AG09309 (cell line): ENCODE measurements at regions not wholly inside any gene's neighbourhood (a gene's known extent, or its start where the extent isn't known, plus 50 kb on each side); places are given as distances from the start of the nearest gene placed in this dataset.

Experiments
- DNase-seq: peaks from one replicate; pipeline ENCODE4 v3.0.0-alpha.2; 2010; ENCODE audit warnings: low read depth
- H3K4me3 ChIP-seq: 2 replicates; pipeline ENCODE4 v1.5.1; 2011; ENCODE audit warnings: mild to moderate bottlenecking, low read depth, low read length, moderate library complexity; ENCODE audit not compliant: control insufficient read depth
- TF ChIP-seq, protein P1 (sequence below): IDR thresholded peaks from 2 replicates; pipeline ENCODE4 v1.5.1; 2011; ENCODE audit warnings: mild to moderate bottlenecking, low read depth, low read length, inconsistent platforms; ENCODE audit not compliant: insufficient read depth, control insufficient read depth; ENCODE audit errors: missing control alignments

GRCh38 chr6:155968921-155969320 lies 513.3 kb upstream of the NOX3 start:
- TF ChIP-seq, protein P1, sequence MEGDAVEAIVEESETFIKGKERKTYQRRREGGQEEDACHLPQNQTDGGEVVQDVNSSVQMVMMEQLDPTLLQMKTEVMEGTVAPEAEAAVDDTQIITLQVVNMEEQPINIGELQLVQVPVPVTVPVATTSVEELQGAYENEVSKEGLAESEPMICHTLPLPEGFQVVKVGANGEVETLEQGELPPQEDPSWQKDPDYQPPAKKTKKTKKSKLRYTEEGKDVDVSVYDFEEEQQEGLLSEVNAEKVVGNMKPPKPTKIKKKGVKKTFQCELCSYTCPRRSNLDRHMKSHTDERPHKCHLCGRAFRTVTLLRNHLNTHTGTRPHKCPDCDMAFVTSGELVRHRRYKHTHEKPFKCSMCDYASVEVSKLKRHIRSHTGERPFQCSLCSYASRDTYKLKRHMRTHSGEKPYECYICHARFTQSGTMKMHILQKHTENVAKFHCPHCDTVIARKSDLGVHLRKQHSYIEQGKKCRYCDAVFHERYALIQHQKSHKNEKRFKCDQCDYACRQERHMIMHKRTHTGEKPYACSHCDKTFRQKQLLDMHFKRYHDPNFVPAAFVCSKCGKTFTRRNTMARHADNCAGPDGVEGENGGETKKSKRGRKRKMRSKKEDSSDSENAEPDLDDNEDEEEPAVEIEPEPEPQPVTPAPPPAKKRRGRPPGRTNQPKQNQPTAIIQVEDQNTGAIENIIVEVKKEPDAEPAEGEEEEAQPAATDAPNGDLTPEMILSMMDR = no peak

GRCh38 chr6:155967322-155967721 lies 511.7 kb upstream of the NOX3 start:
- no peak overlapping the region for H3K4me3 ChIP-seq
- DNase-seq = no peak
- TF ChIP-seq, protein P1 = no peak

More at GRCh38 chr6:155968921-155969320, 513.3 kb upstream of the NOX3 start:
- no peak overlapping the region for H3K4me3 ChIP-seq
- DNase-seq = no peak

DNA sequence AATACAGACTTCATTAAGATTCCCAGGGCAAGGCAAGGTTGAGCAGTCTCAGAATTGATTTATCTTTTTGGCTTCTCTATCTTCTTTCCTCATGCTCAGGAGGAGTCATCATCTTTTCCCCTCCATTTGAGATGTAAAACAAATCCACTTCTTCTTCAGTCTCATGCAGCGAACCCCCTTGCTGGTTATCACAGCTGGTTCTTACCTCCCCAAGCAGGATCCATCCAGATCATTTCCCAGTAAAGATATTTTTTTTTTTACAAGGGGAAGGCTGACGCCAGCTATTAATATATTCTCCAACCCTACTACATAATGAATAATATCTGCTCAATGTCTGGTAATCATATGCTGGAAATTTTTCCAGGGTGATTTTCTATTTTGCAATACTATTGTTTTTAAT lies 508.9 kb upstream of the NOX3 start:
- H3K4me3 ChIP-seq = no peak overlapping the region
- no peak for DNase-seq
- TF ChIP-seq, protein P1 = no peak

DNA sequence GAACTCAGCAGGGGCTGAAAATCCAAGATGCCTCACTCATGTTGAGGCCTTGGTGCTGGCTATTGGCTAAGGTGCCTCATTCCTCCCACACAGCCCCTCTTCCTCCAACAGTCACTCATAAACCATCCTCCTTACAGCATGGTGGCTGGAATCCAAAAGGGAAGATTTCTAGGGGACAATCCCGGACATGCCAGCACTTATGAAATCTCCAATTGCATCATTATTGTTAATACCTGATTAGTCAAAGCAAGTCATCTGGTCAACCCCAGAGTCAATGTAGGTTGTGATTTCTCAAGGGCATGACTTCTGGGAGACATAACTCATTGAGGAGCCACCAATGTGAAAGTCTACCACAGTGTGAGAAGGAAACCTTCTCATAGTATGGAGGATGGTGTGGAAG lies 506.6 kb upstream of the NOX3 start:
- H3K4me3 ChIP-seq = no peak overlapping the region
- DNase-seq = no peak
- TF ChIP-seq, protein P1 = no peak

- no peak for DNase-seq
- TF ChIP-seq, protein P1 = no peak
- no peak overlapping the region for H3K4me3 ChIP-seq
Observed at GRCh38 chr6:155959898-155960495, 504.4 kb upstream of the NOX3 start.

- DNase-seq = no peak
- TF ChIP-seq, protein P1 = no peak
- H3K4me3 ChIP-seq = no peak overlapping the region
Observed at GRCh38 chr6:155958550-155958949, 502.9 kb upstream of the NOX3 start.

- no peak for DNase-seq
- TF ChIP-seq, protein P1 = no peak
- no peak overlapping the region for H3K4me3 ChIP-seq
Observed at GRCh38 chr6:155955038-155955437, 499.4 kb upstream of the NOX3 start.
